Left ventricle myocardium inferior (tissue), 1 donor: ENCODE measurements at regions not wholly inside any gene's neighbourhood (a gene's known extent, or its start where the extent isn't known, plus 50 kb on each side); places are given as distances from the start of the nearest gene placed in this dataset.
"Not testable (repeated sequence)": the region's sequence is repeated elsewhere in the genome, so short reads cannot be mapped to it uniquely, and the experiment has no call there.

Experiments used
- DNase-seq: peaks from one replicate; pipeline ENCODE4 v3.0.0-alpha.2; 2020
- H3K27ac ChIP-seq: fragments of 200-600 bp; replicated peaks from 2 replicates; pipeline ENCODE4 v1.8.0; 2021
- H3K27me3 ChIP-seq: fragments of 200-600 bp; 2 replicates; pipeline ENCODE4 v1.8.0; 2021; ENCODE audit warnings: low read depth
- H3K36me3 ChIP-seq: fragments of 200-600 bp; 2 replicates; pipeline ENCODE4 v1.8.0; 2021
- H3K4me1 ChIP-seq: fragments of 200-600 bp; 2 replicates; pipeline ENCODE4 v1.8.0; 2021
- H3K4me3 ChIP-seq: fragments of 200-600 bp; 2 replicates; pipeline ENCODE4 v1.8.0; 2021; ENCODE audit warnings: mild to moderate bottlenecking, moderate library complexity
- H3K9me3 ChIP-seq: fragments of 200-600 bp; replicated peaks from 2 replicates; pipeline ENCODE4 v1.8.0; 2021
- CTCF ChIP-seq: fragments of 200-600 bp; IDR thresholded peaks from 2 replicates; pipeline ENCODE4 v1.8.0; 2021; ENCODE audit warnings: antibody characterized with exemption, mild to moderate bottlenecking, borderline replicate concordance
- intact Hi-C: fragments of 100-400 bp; cut with micrococcal nuclease; formaldehyde crosslinking; loops from one replicate; pipeline ENCODE4 v1.11.0; 2022
- donor health status: DM: no; HTN: yes; CAD: no; lungs with severe emphysema.

- intact Hi-C loops, result no loop called here
- TF ChIP-seq CTCF, result no peak
- Histone ChIP-seq H3K9me3 (no peaks in the 10 kb centered on the region), H3K27me3 (no peaks in the 10 kb centered on the region), H3K4me3 (no peak overlapping the region), H3K36me3 (no peaks in the 10 kb centered on the region), H3K27ac (no peak overlapping the region), H3K4me1 (peaks cover 14% of the 10 kb centered on the region)
- DNase-seq, result no peak
Observed at GRCh38 chr1:99507906-99508732, 137.8 kb upstream of the PALMD start.

DNA sequence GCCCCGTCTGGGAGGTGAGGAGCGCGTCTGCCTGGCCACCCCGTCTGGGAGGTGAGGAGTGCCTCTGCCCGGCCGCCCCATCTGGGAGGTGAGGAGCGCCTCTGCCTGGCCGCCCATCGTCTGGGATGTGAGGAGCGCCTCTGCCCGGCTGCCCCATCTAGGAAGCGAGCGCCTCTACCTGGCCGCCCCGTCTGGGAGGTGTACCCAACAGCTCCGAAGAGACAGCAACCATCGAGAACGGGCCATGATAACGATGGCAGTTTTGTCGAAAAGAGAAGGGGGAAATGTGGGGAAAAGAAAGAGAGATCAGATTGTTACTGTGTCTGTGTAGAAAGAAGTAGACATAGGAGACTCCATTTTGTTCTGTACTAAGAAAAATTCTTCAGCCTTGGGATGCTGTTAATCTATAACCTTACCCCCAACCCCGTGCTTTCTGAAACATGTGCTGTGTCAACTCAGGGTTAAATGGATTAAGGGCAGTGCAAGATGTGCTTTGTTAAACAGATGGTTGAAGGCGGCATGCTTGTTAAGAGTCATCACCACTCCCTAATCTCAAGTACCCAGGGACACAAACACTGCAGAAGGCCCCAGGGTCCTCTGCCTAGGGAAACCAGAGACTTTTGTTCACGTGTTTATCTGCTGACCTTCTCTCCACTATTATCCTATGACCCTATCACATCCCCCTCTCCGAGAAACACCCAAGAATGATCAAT, 137.0 kb upstream of the PALMD start:
- H3K4me1 ChIP-seq, H3K4me3 ChIP-seq, DNase-seq: not testable (repeated sequence)

GRCh38 chr1:99514823-99515552, 130.9 kb upstream of the PALMD start:
- H3K9me3 ChIP-seq, DNase-seq, intact Hi-C loops, H3K4me1 ChIP-seq, H3K4me3 ChIP-seq, H3K36me3 ChIP-seq, H3K27ac ChIP-seq, H3K27me3 ChIP-seq: not testable (repeated sequence)

More for the DNA sequence above, 137.0 kb upstream of the PALMD start:
- H3K27me3 ChIP-seq, intact Hi-C loops, H3K36me3 ChIP-seq, H3K9me3 ChIP-seq, H3K27ac ChIP-seq: not testable (repeated sequence)

- Histone ChIP-seq H3K27ac (no peak overlapping the region), H3K4me1 (no peaks in the 10 kb centered on the region), H3K9me3 (no peaks in the 10 kb centered on the region), H3K27me3 (no peaks in the 10 kb centered on the region), H3K4me3 (no peak overlapping the region), H3K36me3 (no peaks in the 10 kb centered on the region)
- no peak for TF ChIP-seq CTCF
- no peak for DNase-seq
- intact Hi-C loops, result no loop called here
Observed at GRCh38 chr1:99516141-99516540, 129.8 kb upstream of the PALMD start.

- Histone ChIP-seq H3K27me3 (no peaks in the 10 kb centered on the region), H3K9me3 (no peaks in the 10 kb centered on the region), H3K4me3 (no peak overlapping the region), H3K4me1 (no peaks in the 10 kb centered on the region), H3K27ac (no peak overlapping the region), H3K36me3 (no peaks in the 10 kb centered on the region)
- TF ChIP-seq CTCF, result no peak
- no peak for DNase-seq
- intact Hi-C loops, result no loop called here
Observed at GRCh38 chr1:99520121-99520520, 125.8 kb upstream of the PALMD start.

DNA sequence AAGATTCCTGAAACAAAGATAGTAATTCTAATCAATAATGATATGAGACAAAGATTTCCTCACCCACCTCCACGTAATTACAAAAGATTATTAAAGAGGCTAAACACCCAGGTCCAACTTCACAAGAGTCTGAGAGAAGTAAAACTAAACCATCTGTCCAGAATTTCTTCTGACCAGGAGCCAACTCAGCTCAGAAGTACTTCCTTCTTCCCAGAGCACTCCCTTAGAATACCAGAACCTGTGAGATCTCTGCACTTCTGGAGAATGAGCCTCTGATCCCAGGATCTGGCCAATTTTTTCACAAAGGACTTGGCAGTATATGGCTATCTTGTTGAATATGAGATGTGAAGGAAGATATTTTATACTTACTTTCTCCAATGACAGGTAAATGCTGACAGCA, 120.6 kb upstream of the PALMD start:
- Histone ChIP-seq H3K36me3 (no peaks in the 10 kb centered on the region), H3K27me3 (no peaks in the 10 kb centered on the region), H3K4me1 (peaks cover 13% of the 10 kb centered on the region), H3K4me3 (no peak overlapping the region), H3K27ac (peak overlapping the region; percentile 17), H3K9me3 (no peaks in the 10 kb centered on the region)
- intact Hi-C loops, result no loop called here
- TF ChIP-seq CTCF, result no peak
- DNase-seq, result no peak
